ENCODE measurements at regions not wholly inside any gene's neighbourhood (a gene's known extent, or its start where the extent isn't known, plus 50 kb on each side); places are given as distances from the start of the nearest gene placed in this dataset.

DNA sequence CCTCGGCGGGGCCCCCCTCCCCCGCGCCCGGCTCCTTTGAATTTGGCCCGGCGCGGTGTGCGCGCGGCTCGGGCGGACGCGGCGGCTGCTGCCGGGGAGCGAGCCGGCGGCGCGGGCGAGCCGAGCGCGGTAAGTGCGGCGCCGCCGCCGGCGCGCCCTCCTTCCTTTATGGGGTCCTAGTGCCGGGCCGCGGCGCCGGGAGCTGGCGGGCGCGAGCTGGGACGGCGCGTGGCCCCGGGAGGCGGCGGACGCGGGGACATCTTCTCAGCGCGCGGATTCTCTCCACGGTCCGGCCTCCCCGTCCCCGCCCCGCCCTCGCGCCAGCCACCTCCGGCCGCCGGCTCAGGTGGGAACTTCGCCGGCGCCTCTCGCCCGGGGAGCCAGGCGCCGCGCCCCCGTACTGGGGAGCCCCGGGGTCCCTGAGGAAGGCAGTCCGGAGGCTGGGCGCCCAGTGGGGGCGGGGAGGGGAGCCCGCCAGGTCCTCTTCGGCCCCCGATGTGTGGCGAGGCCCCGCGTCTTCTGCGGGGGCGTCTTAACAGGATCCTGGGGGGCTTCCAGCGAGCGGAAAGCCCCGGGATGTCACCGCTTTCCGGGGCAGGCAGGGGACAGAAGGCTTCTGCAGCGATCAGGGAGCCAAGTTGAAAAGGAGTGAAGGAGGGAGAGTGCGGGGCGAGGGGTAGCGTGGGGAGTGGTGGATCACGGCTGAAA is 98.4 kb upstream of the TENM3 start:
- Histone ChIP-seq H3K4me1 (peaks cover 12% of the 10 kb centered on the region), H3K4me3 (peak overlapping the region; percentile 53), H3K9me3 (no peaks in the 10 kb centered on the region), H3K36me3 (no peaks in the 10 kb centered on the region), H3K27ac (no peak overlapping the region), H3K27me3 (peaks cover 76% of the 10 kb centered on the region)
- ATAC-seq (no peak), DNase-seq (no peak)
- TF ChIP-seq, protein P1, sequence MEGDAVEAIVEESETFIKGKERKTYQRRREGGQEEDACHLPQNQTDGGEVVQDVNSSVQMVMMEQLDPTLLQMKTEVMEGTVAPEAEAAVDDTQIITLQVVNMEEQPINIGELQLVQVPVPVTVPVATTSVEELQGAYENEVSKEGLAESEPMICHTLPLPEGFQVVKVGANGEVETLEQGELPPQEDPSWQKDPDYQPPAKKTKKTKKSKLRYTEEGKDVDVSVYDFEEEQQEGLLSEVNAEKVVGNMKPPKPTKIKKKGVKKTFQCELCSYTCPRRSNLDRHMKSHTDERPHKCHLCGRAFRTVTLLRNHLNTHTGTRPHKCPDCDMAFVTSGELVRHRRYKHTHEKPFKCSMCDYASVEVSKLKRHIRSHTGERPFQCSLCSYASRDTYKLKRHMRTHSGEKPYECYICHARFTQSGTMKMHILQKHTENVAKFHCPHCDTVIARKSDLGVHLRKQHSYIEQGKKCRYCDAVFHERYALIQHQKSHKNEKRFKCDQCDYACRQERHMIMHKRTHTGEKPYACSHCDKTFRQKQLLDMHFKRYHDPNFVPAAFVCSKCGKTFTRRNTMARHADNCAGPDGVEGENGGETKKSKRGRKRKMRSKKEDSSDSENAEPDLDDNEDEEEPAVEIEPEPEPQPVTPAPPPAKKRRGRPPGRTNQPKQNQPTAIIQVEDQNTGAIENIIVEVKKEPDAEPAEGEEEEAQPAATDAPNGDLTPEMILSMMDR (IDR thresholded peaks at IDR 0.05) = no peak
- intact Hi-C loops (cut with DNase I) = no loop called here

GRCh38 chr4:182145334-182145905 is 97.8 kb upstream of the TENM3 start:
- Histone ChIP-seq H3K4me1 (peaks cover 12% of the 10 kb centered on the region), H3K9me3 (no peaks in the 10 kb centered on the region), H3K4me3 (peak overlapping the region; percentile 42), H3K36me3 (no peaks in the 10 kb centered on the region), H3K27ac (no peak overlapping the region), H3K27me3 (peaks cover 70% of the 10 kb centered on the region)
- ATAC-seq (no peak), DNase-seq (no peak)
- TF ChIP-seq, protein P1 (IDR thresholded peaks at IDR 0.05) = no peak
- intact Hi-C loops (cut with DNase I) = no loop called here

GRCh38 chr4:182147391-182147790 is 95.8 kb upstream of the TENM3 start:
- Histone ChIP-seq H3K9me3 (no peaks in the 10 kb centered on the region), H3K27me3 (peaks cover 62% of the 10 kb centered on the region), H3K36me3 (no peaks in the 10 kb centered on the region), H3K4me1 (peaks cover 9% of the 10 kb centered on the region), H3K4me3 (no peak overlapping the region), H3K27ac (no peak overlapping the region)
- TF ChIP-seq, protein P1 (IDR thresholded peaks at IDR 0.05) = no peak
- ATAC-seq (no peak), DNase-seq (no peak)
- intact Hi-C loops (cut with DNase I) = no loop called here

- no peaks in the 10 kb centered on the region for H3K4me1 ChIP-seq
- DNase-seq (no peak), ATAC-seq (no peak)
- peaks cover 32% of the 10 kb centered on the region for H3K27me3 ChIP-seq
- intact Hi-C loops (cut with DNase I) = no loop called here
- no peak overlapping the region for H3K4me3 ChIP-seq
- H3K36me3 ChIP-seq = no peaks in the 10 kb centered on the region
- H3K9me3 ChIP-seq = no peaks in the 10 kb centered on the region
- H3K27ac ChIP-seq = no peak overlapping the region
- TF ChIP-seq, protein P1 (IDR thresholded peaks at IDR 0.05) = no peak
Observed at GRCh38 chr4:182150645-182151044, 92.6 kb upstream of the TENM3 start.

- Histone ChIP-seq H3K27me3 (peaks cover 10% of the 10 kb centered on the region), H3K9me3 (no peaks in the 10 kb centered on the region), H3K27ac (no peak overlapping the region), H3K4me3 (no peak overlapping the region), H3K4me1 (no peaks in the 10 kb centered on the region), H3K36me3 (no peaks in the 10 kb centered on the region)
- DNase-seq (no peak), ATAC-seq (no peak)
- intact Hi-C loops (cut with DNase I) = no loop called here
- TF ChIP-seq, protein P1 (IDR thresholded peaks at IDR 0.05) = no peak
Observed at GRCh38 chr4:182155806-182156205, 87.4 kb upstream of the TENM3 start.
